ENCODE measurements at regions not wholly inside any gene's neighbourhood (a gene's known extent, or its start where the extent isn't known, plus 50 kb on each side); places are given as distances from the start of the nearest gene placed in this dataset.

GRCh38 chr11:81495699-81496292 lies 1237.9 kb downstream of the FAM181B start:
- no peak overlapping the region for H3K27ac ChIP-seq
- DNase-seq (ENCODE audit: low read depth, low spot score): no peak

GRCh38 chr11:81494431-81494830 lies 1239.2 kb downstream of the FAM181B start:
- H3K27ac ChIP-seq: no peak overlapping the region
- DNase-seq (ENCODE audit: low read depth, low spot score): no peak

- no peak overlapping the region for H3K27ac ChIP-seq
- DNase-seq (ENCODE audit: low read depth, low spot score): no peak
Observed at GRCh38 chr11:81492923-81493445, 1240.7 kb downstream of the FAM181B start.

GRCh38 chr11:81487109-81487508 lies 1246.6 kb downstream of the FAM181B start:
- H3K27ac ChIP-seq: no peak overlapping the region
- no peak for DNase-seq (ENCODE audit: low read depth, low spot score)

- no peak overlapping the region for H3K27ac ChIP-seq
- no peak for DNase-seq (ENCODE audit: low read depth, low spot score)
Observed at GRCh38 chr11:81484196-81484595, 1249.5 kb downstream of the FAM181B start.

GRCh38 chr11:81477277-81477676 lies 1256.4 kb downstream of the FAM181B start:
- no peak overlapping the region for H3K27ac ChIP-seq
- no peak for DNase-seq (ENCODE audit: low read depth, low spot score)

- no peak for DNase-seq (ENCODE audit: low read depth, low spot score)
Observed at GRCh38 chr11:81476345-81476744, 1257.3 kb downstream of the FAM181B start.

GRCh38 chr11:81472646-81473045 lies 1261.0 kb downstream of the FAM181B start:
- no peak for DNase-seq (ENCODE audit: low read depth, low spot score)
- no peak overlapping the region for H3K27ac ChIP-seq

More at GRCh38 chr11:81476345-81476744, 1257.3 kb downstream of the FAM181B start:
- H3K27ac ChIP-seq: no peak overlapping the region

- no peak for DNase-seq (ENCODE audit: low read depth, low spot score)
- no peak overlapping the region for H3K27ac ChIP-seq
Observed at GRCh38 chr11:81470446-81470845, 1263.2 kb downstream of the FAM181B start.

GRCh38 chr11:81459766-81460306 lies 1273.8 kb downstream of the FAM181B start:
- H3K27ac ChIP-seq: no peak overlapping the region
- no peak for DNase-seq (ENCODE audit: low read depth, low spot score)

GRCh38 chr11:81449588-81450156 lies 1284.0 kb downstream of the FAM181B start:
- no peak for DNase-seq (ENCODE audit: low read depth, low spot score)
- peak overlapping the region; percentile 29 for H3K27ac ChIP-seq

GRCh38 chr11:81444297-81444696 lies 1289.4 kb downstream of the FAM181B start:
- DNase-seq (ENCODE audit: low read depth, low spot score): no peak
- no peak overlapping the region for H3K27ac ChIP-seq

- no peak for DNase-seq (ENCODE audit: low read depth, low spot score)
- H3K27ac ChIP-seq: peak overlapping the region; percentile 14
Observed at GRCh38 chr11:81432333-81432732, 1301.3 kb downstream of the FAM181B start.

- no peak for DNase-seq (ENCODE audit: low read depth, low spot score)
- H3K27ac ChIP-seq: no peak overlapping the region
Observed at GRCh38 chr11:81424822-81425221, 1308.8 kb downstream of the FAM181B start.

- H3K27ac ChIP-seq: no peak overlapping the region
Observed at GRCh38 chr11:81422402-81422801, 1311.3 kb downstream of the FAM181B start.

GRCh38 chr11:81421251-81421860 lies 1312.3 kb downstream of the FAM181B start:
- H3K27ac ChIP-seq: no peak overlapping the region
- no peak for DNase-seq (ENCODE audit: low read depth, low spot score)

More at GRCh38 chr11:81422402-81422801, 1311.3 kb downstream of the FAM181B start:
- no peak for DNase-seq (ENCODE audit: low read depth, low spot score)

GRCh38 chr11:81420668-81421250 lies 1312.9 kb downstream of the FAM181B start:
- DNase-seq (ENCODE audit: low read depth, low spot score): no peak

GRCh38 chr11:81397316-81397715 lies 1336.3 kb downstream of the FAM181B start:
- H3K27ac ChIP-seq: no peak overlapping the region
- DNase-seq (ENCODE audit: low read depth, low spot score): no peak

More at GRCh38 chr11:81420668-81421250, 1312.9 kb downstream of the FAM181B start:
- H3K27ac ChIP-seq: no peak overlapping the region

GRCh38 chr11:81394311-81394710 lies 1339.4 kb downstream of the FAM181B start:
- no peak for DNase-seq (ENCODE audit: low read depth, low spot score)
- no peak overlapping the region for H3K27ac ChIP-seq

- H3K27ac ChIP-seq: no peak overlapping the region
- DNase-seq (ENCODE audit: low read depth, low spot score): no peak
Observed at GRCh38 chr11:81388326-81388725, 1345.3 kb downstream of the FAM181B start.

- H3K27ac ChIP-seq: no peak overlapping the region
- no peak for DNase-seq (ENCODE audit: low read depth, low spot score)
Observed at GRCh38 chr11:81380395-81380794, 1353.3 kb downstream of the FAM181B start.
